ENCODE measurements at regions not wholly inside any gene's neighbourhood (a gene's known extent, or its start where the extent isn't known, plus 50 kb on each side); places are given as distances from the start of the nearest gene placed in this dataset.
"Not testable (repeated sequence)": the region's sequence is repeated elsewhere in the genome, so short reads cannot be mapped to it uniquely, and the experiment has no call there.

DNA sequence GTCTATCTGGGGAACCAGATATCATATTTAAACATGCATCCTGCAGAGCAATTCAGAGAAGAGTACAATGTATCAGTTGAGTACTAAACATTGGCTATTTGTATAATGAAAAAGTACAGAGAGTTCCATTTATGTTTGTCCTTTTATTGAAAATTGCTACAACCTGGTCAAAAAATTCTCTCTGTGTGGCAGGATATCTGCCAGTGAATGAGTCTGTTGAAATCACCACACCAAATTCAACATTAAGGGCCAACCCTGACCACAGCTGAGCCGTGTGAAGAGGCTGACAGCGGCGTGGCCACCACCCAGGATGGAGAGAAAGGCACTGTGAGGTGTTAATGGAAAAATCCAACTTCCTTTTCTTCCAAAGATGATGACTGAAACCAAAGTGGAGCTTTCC is 422.7 kb upstream of the PIK3R1 start:
- Histone ChIP-seq H3K27me3 (ENCODE audit: control insufficient read depth, insufficient read depth, low read length) (no peaks in the 10 kb centered on the region), H3K36me3 (ENCODE audit: control insufficient read depth, insufficient read depth, low read length) (no peaks in the 10 kb centered on the region), H3K4me3 (ENCODE audit: low read depth, low read length) (no peak overlapping the region)
- DNase-seq (ENCODE audit: low read depth) = no peak
- no peak for TF ChIP-seq CTCF (IDR thresholded peaks at IDR 0.05; ENCODE audit: insufficient read depth, low read length, poor library complexity, severe bottlenecking)

GRCh38 chr5:67790390-67790789 is 425.2 kb upstream of the PIK3R1 start:
- no peak overlapping the region for H3K4me3 ChIP-seq (ENCODE audit: low read depth, low read length)
- no peak for TF ChIP-seq CTCF (IDR thresholded peaks at IDR 0.05; ENCODE audit: insufficient read depth, low read length, poor library complexity, severe bottlenecking)
- no peaks in the 10 kb centered on the region for H3K27me3 ChIP-seq (ENCODE audit: control insufficient read depth, insufficient read depth, low read length)
- DNase-seq (ENCODE audit: low read depth) = no peak
- H3K36me3 ChIP-seq (ENCODE audit: control insufficient read depth, insufficient read depth, low read length) = no peaks in the 10 kb centered on the region

DNA sequence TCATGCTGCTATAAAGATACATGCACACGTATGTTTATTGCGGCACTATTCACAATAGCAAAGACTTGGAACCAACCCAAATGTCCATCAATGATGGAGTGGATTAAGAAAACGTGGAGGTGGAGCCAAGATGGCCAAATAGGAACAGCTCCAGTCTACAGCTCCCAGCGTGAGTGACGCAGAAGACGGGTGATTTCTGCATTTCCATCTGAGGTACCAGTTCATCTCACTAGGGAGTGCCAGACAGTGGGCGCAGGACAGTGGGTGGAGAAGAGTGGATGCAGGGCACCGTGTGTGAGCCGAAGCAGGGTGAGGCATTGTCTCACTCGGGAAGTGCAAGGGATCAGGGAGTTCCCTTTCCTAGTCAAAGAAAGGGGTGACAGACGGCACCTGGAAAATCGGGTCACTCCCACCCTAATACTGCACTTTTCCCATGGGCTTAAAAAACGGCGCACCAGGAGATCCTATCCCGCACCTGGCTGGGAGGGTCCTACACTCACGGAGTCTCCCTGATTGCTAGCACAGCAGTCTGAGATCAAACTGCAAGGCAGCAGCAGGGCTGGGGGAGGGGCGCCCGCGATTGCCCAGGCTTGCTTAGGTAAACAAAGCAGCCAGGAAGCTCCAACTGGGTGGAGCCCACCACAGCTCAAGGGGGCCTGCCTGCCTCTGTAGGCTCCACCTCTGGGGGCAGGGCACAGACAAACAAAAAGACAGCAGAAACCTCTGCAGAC is 435.5 kb upstream of the PIK3R1 start:
- not testable (repeated sequence) for H3K36me3 ChIP-seq (ENCODE audit: control insufficient read depth, insufficient read depth, low read length); H3K4me3 ChIP-seq (ENCODE audit: low read depth, low read length); H3K27me3 ChIP-seq (ENCODE audit: control insufficient read depth, insufficient read depth, low read length); DNase-seq (ENCODE audit: low read depth)

DNA sequence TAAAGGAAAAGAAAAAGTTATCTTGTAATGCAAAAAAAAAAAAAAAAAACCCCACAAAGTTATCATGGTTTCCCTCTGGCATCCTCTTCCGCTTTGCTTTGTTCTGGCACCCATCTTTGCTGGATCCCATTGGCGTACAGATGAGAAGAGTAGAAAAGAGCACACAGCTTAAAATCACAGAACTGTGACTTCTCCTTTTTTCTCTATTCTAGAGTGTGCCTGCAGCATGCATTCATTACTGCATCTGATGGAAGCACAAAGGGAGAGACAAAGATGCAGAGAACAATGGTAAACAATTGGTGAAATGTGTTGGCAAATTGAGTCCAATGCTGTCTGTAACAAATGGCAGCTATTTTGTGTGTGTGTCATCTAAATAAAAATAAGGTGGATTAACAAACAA is 440.8 kb upstream of the PIK3R1 start:
- DNase-seq (ENCODE audit: low read depth) = no peak
- no peak overlapping the region for H3K4me3 ChIP-seq (ENCODE audit: low read depth, low read length)
- H3K36me3 ChIP-seq (ENCODE audit: control insufficient read depth, insufficient read depth, low read length) = no peaks in the 10 kb centered on the region
- no peak for TF ChIP-seq CTCF (IDR thresholded peaks at IDR 0.05; ENCODE audit: insufficient read depth, low read length, poor library complexity, severe bottlenecking)
- H3K27me3 ChIP-seq (ENCODE audit: control insufficient read depth, insufficient read depth, low read length) = no peaks in the 10 kb centered on the region

GRCh38 chr5:67774267-67774552 is 441.3 kb upstream of the PIK3R1 start:
- no peak for TF ChIP-seq CTCF (IDR thresholded peaks at IDR 0.05; ENCODE audit: insufficient read depth, low read length, poor library complexity, severe bottlenecking)
- DNase-seq (ENCODE audit: low read depth) = no peak
- H3K27me3 ChIP-seq (ENCODE audit: control insufficient read depth, insufficient read depth, low read length) = no peaks in the 10 kb centered on the region
- no peaks in the 10 kb centered on the region for H3K36me3 ChIP-seq (ENCODE audit: control insufficient read depth, insufficient read depth, low read length)
- H3K4me3 ChIP-seq (ENCODE audit: low read depth, low read length) = no peak overlapping the region

DNA sequence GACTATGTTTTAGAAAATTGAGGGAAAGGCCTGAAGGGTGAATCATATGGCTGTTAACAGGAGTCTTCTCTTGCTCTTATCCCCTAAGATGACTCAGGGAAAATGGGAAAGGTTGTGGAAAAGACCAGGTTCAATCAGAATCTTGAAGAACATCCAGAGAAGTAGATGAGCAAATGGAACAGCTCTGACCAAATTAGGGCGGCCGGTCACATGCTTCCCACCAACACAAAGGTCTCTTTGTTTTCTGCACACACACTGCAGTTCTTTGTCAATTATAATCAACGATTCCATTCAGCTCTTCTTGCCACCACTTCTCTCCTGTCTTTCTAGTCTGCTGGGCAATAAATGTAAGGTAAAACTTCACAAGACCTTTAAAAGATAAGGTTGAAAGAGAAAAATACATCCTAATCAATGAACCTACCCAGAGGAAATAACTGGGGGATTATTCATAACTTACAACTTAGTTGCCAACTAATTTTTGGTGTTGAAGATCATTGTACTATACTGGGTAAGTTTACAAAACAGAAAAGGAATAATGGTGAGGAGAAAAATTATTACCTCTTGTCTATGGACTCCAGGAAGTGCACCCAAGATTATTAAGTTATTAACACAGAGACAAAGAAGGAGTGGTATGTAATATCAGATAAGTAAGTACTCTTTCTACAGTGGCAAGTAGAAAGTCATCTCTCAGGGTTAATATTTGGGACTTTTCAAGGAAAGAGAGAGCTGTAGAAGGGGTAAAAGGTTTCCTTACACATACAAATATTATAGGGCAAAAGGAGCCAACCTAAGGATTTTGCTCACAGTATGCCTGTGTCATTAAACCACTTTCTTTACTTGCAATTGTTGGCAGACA is 441.9 kb upstream of the PIK3R1 start:
- TF ChIP-seq CTCF (IDR thresholded peaks at IDR 0.05; ENCODE audit: insufficient read depth, low read length, poor library complexity, severe bottlenecking) = no peak
- Histone ChIP-seq H3K27me3 (ENCODE audit: control insufficient read depth, insufficient read depth, low read length) (no peaks in the 10 kb centered on the region), H3K4me3 (ENCODE audit: low read depth, low read length) (no peak overlapping the region), H3K36me3 (ENCODE audit: control insufficient read depth, insufficient read depth, low read length) (no peaks in the 10 kb centered on the region)
- DNase-seq (ENCODE audit: low read depth) = no peak

All from kidney epithelial cell (primary cell).